ENCODE measurements at regions not wholly inside any gene's neighbourhood (a gene's known extent, or its start where the extent isn't known, plus 50 kb on each side); places are given as distances from the start of the nearest gene placed in this dataset.

GRCh38 chr16:60031740-60032139 lies 1297.6 kb upstream of the GOT2 start:
- TF ChIP-seq CTCF (conservative IDR thresholded peaks at IDR 0.05) (no peak), EZH2 (IDR thresholded peaks at IDR 0.05; ENCODE audit: low read depth) (no peak)

All from PC-9 (cell line).